ENCODE measurements at regions not wholly inside any gene's neighbourhood (a gene's known extent, or its start where the extent isn't known, plus 50 kb on each side); places are given as distances from the start of the nearest gene placed in this dataset.

GRCh38 chr12:98228683-98229539, 286.5 kb upstream of the TMPO start (continued):
- TF ChIP-seq BCLAF1 (IDR thresholded peaks at IDR 0.05) (no peak), E2F8 (IDR thresholded peaks at IDR 0.05; ENCODE audit: low read depth, partially characterized antibody) (no peak), NFIC (IDR thresholded peaks at IDR 0.05; ENCODE audit: low read depth, low read length) (no peak), POU2F2 (IDR thresholded peaks at IDR 0.05; ENCODE audit: borderline replicate concordance, low read depth, low read length) (no peak)
